Osteocyte (in vitro differentiated cells): ENCODE measurements at regions not wholly inside any gene's neighbourhood (a gene's known extent, or its start where the extent isn't known, plus 50 kb on each side); places are given as distances from the start of the nearest gene placed in this dataset.

ENCODE experiments used
- DNase-seq: peaks from one replicate; pipeline ENCODE4 v3.0.0; 2021; ENCODE audit warnings: mixed read lengths; ENCODE audit not compliant: unreplicated experiment; ENCODE audit errors: extremely low spot score
- H3K27ac Mint-ChIP-seq: one replicate; pipeline ENCODE4 v1.8.0; 2021; ENCODE audit warnings: mild to moderate bottlenecking, mixed read lengths; ENCODE audit not compliant: unreplicated experiment
- H3K27me3 Mint-ChIP-seq: one replicate; pipeline ENCODE4 v1.8.0; 2021; ENCODE audit warnings: mixed read lengths; ENCODE audit not compliant: unreplicated experiment
- H3K36me3 Mint-ChIP-seq: one replicate; pipeline ENCODE4 v1.8.0; 2021; ENCODE audit warnings: mixed read lengths; ENCODE audit not compliant: unreplicated experiment
- H3K4me1 Mint-ChIP-seq: one replicate; pipeline ENCODE4 v1.8.0; 2021; ENCODE audit warnings: mixed read lengths; ENCODE audit not compliant: unreplicated experiment
- H3K4me3 Mint-ChIP-seq: one replicate; pipeline ENCODE4 v1.8.0; 2021; ENCODE audit warnings: mild to moderate bottlenecking, moderate library complexity, mixed read lengths; ENCODE audit not compliant: unreplicated experiment
- H3K9me3 Mint-ChIP-seq: one replicate; pipeline ENCODE4 v1.8.0; 2021; ENCODE audit warnings: mixed read lengths; ENCODE audit not compliant: unreplicated experiment
- CTCF ChIP-seq: fragments of 200-600 bp; sonication (generic); IDR thresholded peaks from 2 replicates; pipeline ENCODE4 v1.5.0; 2021; ENCODE audit warnings: antibody characterized with exemption, mild to moderate bottlenecking, moderate library complexity

GRCh38 chr3:197445896-197446699 is 109.7 kb downstream of the BDH1 start:
- Mint-ChIP-seq H3K9me3 (no peaks in the 10 kb centered on the region), H3K27me3 (peaks cover 4% of the 10 kb centered on the region), H3K27ac (no peak overlapping the region), H3K36me3 (no peaks in the 10 kb centered on the region), H3K4me3 (no peak overlapping the region), H3K4me1 (no peaks in the 10 kb centered on the region)
- no peak for DNase-seq
- no peak for TF ChIP-seq CTCF

DNA sequence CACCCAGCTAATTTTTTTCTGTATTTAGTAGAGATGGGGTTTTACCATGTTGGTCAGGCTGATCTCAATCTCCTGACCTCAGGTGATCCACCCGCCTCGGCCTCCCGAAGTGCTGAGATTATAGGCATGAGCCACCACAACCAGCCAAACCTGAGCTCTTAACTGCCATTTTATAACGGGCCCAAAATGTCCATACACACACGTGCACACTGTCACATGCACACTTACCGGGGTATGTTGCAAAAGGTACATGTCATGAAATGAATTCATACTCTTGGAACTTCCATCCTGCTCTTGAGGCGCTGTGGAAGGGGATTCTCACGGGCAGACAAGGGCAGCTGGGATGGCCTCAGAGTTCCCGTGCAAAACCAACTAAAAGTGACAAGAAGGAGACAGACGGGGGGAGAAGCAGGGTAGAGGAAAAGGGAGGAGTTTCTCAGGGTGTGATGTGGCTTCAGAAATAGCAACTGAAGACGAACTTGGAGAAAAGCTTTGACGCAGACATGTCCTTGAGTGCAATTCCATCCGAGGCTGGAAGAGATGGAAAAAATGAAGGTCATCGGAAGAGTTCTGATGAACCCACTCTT is 110.9 kb downstream of the BDH1 start:
- no peaks in the 10 kb centered on the region for H3K9me3 Mint-ChIP-seq
- TF ChIP-seq CTCF = no peak
- no peaks in the 10 kb centered on the region for H3K4me1 Mint-ChIP-seq
- peaks cover 4% of the 10 kb centered on the region for H3K27me3 Mint-ChIP-seq
- no peak overlapping the region for H3K27ac Mint-ChIP-seq
- H3K4me3 Mint-ChIP-seq = no peak overlapping the region
- DNase-seq = no peak
- no peaks in the 10 kb centered on the region for H3K36me3 Mint-ChIP-seq

DNA sequence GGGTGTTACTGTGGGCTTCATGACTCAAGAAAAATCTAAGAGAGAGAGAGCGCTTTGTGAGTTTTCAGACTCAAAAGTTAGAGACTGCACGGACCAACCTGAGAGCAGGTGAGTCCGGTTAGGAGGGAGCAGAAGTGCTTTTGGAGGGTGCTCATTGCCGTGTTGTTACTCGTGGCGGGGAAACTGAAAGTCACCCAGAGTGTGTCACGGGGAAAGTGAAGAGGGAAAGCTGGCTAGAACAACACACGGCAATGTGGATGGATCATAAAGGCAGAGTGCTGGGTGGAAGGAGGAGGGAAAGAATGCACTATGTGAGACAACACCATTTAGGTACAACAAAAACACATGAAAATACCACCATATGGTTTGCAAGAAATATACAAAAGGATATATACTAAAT is 112.3 kb downstream of the BDH1 start:
- no peak for DNase-seq
- Mint-ChIP-seq H3K4me1 (no peaks in the 10 kb centered on the region), H3K27ac (no peak overlapping the region), H3K27me3 (peaks cover 4% of the 10 kb centered on the region), H3K4me3 (no peak overlapping the region), H3K36me3 (no peaks in the 10 kb centered on the region), H3K9me3 (no peaks in the 10 kb centered on the region)
- no peak for TF ChIP-seq CTCF

GRCh38 chr3:197440717-197441303 is 115.0 kb downstream of the BDH1 start:
- H3K27ac Mint-ChIP-seq = no peak overlapping the region
- H3K27me3 Mint-ChIP-seq = peaks cover 4% of the 10 kb centered on the region
- TF ChIP-seq CTCF = no peak
- no peak for DNase-seq
- no peaks in the 10 kb centered on the region for H3K4me1 Mint-ChIP-seq
- H3K9me3 Mint-ChIP-seq = no peaks in the 10 kb centered on the region
- H3K4me3 Mint-ChIP-seq = no peak overlapping the region
- no peaks in the 10 kb centered on the region for H3K36me3 Mint-ChIP-seq

DNA sequence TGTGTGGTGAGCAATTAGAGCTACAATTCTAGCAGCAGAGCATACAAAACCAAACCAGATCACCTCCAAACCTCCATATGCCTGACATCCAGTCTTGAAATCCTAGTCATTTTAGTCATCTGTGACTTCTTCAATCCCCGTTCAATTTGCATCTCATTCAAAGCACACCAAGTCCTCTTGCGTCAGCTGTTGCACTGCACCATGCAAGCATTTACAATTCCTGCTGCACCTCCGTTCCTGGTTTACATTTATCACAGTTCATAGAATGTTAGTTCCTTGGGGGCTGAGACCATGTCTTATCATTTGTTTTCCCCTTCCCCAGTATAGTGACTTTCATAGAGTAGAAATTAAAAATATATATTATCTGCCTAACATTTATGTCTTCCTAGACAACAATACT is 116.9 kb downstream of the BDH1 start:
- no peak for DNase-seq
- Mint-ChIP-seq H3K36me3 (no peaks in the 10 kb centered on the region), H3K9me3 (no peaks in the 10 kb centered on the region), H3K27me3 (peaks cover 4% of the 10 kb centered on the region), H3K4me3 (no peak overlapping the region), H3K27ac (no peak overlapping the region), H3K4me1 (no peaks in the 10 kb centered on the region)
- no peak for TF ChIP-seq CTCF
